ENCODE measurements at regions not wholly inside any gene's neighbourhood (a gene's known extent, or its start where the extent isn't known, plus 50 kb on each side); places are given as distances from the start of the nearest gene placed in this dataset.

DNA sequence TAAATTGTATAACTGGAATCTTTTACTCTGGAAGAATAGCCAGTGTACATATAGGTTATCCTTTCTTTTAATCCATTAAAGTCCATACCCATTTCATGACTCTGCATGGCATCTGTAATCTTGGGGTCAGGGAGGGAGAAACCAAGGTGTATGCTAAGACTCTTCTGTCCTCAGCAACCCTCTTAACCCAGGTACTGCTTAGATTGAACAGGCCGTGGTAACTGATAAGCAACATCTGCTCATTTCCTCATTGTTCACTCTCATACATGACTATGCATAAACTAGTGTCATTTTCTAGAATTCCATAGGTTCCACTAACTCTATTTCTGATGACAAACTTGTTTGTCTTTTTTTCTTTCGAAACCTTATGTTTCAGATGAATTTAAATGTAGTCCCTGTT is 69.3 kb upstream of the IFNE start:
- intact Hi-C loops (cut with DNase I; ENCODE audit: low total_unique reads): no loop called here
- 54 to 92% (median 69%) methylated on average over 2 of the region's 2 CpGs for WGBS, 5 donors
- H3K27me3 ChIP-seq (replicated peaks in 1 of 7): peaks cover 0 to 40% (median 18%) of the 10 kb centered on the region in 7 donors
- no peak for DNase-seq
- no peak overlapping the region for H3K4me3 ChIP-seq
- TF ChIP-seq POLR2A (IDR thresholded peaks at IDR 0.05): no peak
- TF ChIP-seq, protein P1, sequence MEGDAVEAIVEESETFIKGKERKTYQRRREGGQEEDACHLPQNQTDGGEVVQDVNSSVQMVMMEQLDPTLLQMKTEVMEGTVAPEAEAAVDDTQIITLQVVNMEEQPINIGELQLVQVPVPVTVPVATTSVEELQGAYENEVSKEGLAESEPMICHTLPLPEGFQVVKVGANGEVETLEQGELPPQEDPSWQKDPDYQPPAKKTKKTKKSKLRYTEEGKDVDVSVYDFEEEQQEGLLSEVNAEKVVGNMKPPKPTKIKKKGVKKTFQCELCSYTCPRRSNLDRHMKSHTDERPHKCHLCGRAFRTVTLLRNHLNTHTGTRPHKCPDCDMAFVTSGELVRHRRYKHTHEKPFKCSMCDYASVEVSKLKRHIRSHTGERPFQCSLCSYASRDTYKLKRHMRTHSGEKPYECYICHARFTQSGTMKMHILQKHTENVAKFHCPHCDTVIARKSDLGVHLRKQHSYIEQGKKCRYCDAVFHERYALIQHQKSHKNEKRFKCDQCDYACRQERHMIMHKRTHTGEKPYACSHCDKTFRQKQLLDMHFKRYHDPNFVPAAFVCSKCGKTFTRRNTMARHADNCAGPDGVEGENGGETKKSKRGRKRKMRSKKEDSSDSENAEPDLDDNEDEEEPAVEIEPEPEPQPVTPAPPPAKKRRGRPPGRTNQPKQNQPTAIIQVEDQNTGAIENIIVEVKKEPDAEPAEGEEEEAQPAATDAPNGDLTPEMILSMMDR (IDR thresholded peaks at IDR 0.05 in 8 of 11, conservative IDR thresholded peaks at IDR 0.05 in 3 of 11): no peak
- no peak for TF ChIP-seq POLR2AphosphoS5 (IDR thresholded peaks at IDR 0.05)
- no peaks in the 10 kb centered on the region for H3K36me3 ChIP-seq
- H3K27ac ChIP-seq: no peak overlapping the region
- H3K9me3 ChIP-seq: no peaks in the 10 kb centered on the region
- H3K4me1 ChIP-seq: no peaks in the 10 kb centered on the region

DNA sequence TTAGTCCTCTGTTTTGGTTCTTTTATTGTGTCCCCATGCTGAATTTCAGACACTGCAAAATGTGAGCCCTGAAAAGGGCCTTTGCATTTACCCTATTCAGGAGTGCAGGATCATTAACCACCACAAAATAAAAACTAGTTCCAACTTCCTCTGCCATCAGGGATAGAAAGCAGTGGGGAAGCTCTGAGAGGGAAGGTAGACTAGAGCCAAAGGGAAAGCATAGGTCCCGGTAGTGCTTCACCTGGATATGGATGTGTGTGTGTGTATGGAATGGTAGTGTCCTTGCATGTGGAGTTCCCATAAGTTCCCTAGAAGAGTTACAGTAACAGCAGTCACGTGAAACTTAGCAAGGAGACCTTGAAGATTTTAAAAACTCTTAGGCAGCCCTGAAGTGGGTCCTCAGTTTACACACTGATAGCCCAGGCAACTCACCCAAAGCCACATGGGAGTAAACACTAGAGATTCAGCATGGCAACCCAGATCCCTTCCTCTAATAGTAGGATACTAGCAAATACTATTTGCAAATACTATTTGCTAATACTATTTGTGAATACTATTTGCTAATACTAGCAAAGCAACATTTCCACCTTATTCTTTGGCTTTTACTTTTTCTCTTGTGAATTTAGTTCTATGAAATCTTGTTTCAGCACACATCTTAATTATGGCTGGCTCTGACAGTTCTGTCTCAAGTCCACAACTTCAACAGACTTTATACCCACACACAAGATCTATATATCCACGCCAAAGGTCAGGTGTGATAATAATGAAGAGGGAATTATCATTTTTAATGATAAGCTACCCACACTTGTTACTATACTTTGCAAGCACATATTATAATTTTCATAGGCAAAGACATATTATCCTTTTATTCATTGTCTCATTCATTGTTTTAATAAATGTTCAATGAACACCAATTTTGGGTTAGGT is 70.4 kb upstream of the IFNE start:
- Histone ChIP-seq H3K4me3 (no peak overlapping the region), H3K27me3 (replicated peaks in 1 of 7) (peaks cover 0 to 50% (median 29%) of the 10 kb centered on the region in 7 donors), H3K9me3 (no peaks in the 10 kb centered on the region), H3K36me3 (no peaks in the 10 kb centered on the region), H3K27ac (no peak overlapping the region), H3K4me1 (no peaks in the 10 kb centered on the region)
- intact Hi-C loops (cut with DNase I; ENCODE audit: low total_unique reads): no loop called here
- WGBS, 5 donors: 81 to 94% (median 84%) methylated on average over 3 of the region's 3 CpGs
- no peak for TF ChIP-seq POLR2AphosphoS5 (IDR thresholded peaks at IDR 0.05)
- TF ChIP-seq POLR2A (IDR thresholded peaks at IDR 0.05): no peak
- TF ChIP-seq, protein P1 (IDR thresholded peaks at IDR 0.05 in 8 of 11, conservative IDR thresholded peaks at IDR 0.05 in 3 of 11): no peak
- DNase-seq: no peak

DNA sequence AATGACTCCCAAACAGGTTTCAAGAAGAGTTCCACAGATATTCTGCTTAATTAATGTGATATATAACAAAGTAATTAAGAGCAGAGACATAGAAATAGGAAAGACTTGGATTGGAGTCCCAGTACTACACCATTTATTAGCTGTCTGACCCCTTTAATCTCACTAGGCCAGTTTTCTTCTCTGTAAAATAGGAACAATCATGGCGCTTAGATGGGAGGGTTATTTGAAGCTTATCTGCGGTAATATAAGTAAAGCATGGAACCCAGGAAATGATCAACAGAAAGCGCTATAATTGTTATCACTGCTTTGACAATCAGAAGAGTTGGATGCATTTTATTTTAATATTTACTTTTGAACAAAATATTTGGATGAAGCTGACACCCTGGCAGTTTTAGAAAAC is 71.3 kb upstream of the IFNE start:
- no peak overlapping the region for H3K4me3 ChIP-seq
- intact Hi-C loops (cut with DNase I; ENCODE audit: low total_unique reads): no loop called here
- H3K36me3 ChIP-seq: no peaks in the 10 kb centered on the region
- no peak for DNase-seq
- H3K9me3 ChIP-seq: no peaks in the 10 kb centered on the region
- H3K4me1 ChIP-seq: peaks cover 0 to 4% (median under 1%) of the 10 kb centered on the region in 6 donors
- WGBS, 5 donors: 93 to 96% (median 95%) methylated on average over 3 of the region's 3 CpGs
- no peak overlapping the region for H3K27ac ChIP-seq
- no peak for TF ChIP-seq POLR2A (IDR thresholded peaks at IDR 0.05)
- TF ChIP-seq, protein P1 (IDR thresholded peaks at IDR 0.05 in 8 of 11, conservative IDR thresholded peaks at IDR 0.05 in 3 of 11): no peak
- no peak for TF ChIP-seq POLR2AphosphoS5 (IDR thresholded peaks at IDR 0.05)
- H3K27me3 ChIP-seq (replicated peaks in 1 of 7): peaks cover 0 to 60% (median 39%) of the 10 kb centered on the region in 7 donors

DNA sequence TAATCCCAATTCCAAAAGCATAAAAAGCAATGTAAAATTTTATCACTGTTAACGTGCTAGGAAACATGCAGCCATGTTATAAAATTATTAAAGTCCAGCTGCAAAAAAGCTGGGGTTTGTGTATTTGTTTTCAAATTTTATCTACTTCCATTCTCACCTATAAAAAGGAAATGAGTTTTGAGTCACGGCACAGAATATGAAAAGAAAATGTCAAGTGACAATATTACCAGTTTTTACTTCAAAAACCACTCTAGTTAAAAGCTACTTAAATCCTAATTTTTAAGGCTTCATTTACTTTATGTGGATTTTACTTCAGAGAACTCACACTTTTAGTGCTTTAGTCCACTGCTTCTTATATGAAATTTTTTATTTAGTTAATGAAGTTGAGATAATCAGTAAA is 72.7 kb upstream of the IFNE start:
- intact Hi-C loops (cut with DNase I; ENCODE audit: low total_unique reads): no loop called here
- H3K4me1 ChIP-seq: peaks cover 8 to 17% (median 12%) of the 10 kb centered on the region in 6 donors
- no peak for DNase-seq
- no peaks in the 10 kb centered on the region for H3K9me3 ChIP-seq
- no peak for TF ChIP-seq POLR2AphosphoS5 (IDR thresholded peaks at IDR 0.05)
- TF ChIP-seq, protein P1 (IDR thresholded peaks at IDR 0.05 in 8 of 11, conservative IDR thresholded peaks at IDR 0.05 in 3 of 11): no peak
- TF ChIP-seq POLR2A (IDR thresholded peaks at IDR 0.05): no peak
- 69 to 78% (median 74%) methylated on average over 2 of the region's 2 CpGs for WGBS, 5 donors
- H3K36me3 ChIP-seq: no peaks in the 10 kb centered on the region
- no peak overlapping the region for H3K4me3 ChIP-seq
- H3K27ac ChIP-seq: no peak overlapping the region
- H3K27me3 ChIP-seq (replicated peaks in 1 of 7): peaks cover 0 to 73% (median 52%) of the 10 kb centered on the region in 7 donors
